HG02642 (cell line): ENCODE measurements at regions not wholly inside any gene's neighbourhood (a gene's known extent, or its start where the extent isn't known, plus 50 kb on each side); places are given as distances from the start of the nearest gene placed in this dataset.

Experiments
- ATAC-seq: cut with Tn5 transposase; IDR thresholded peaks from one replicate; pipeline ENCODE4 v1.9.1; 2021; ENCODE audit warnings: mild to moderate bottlenecking; ENCODE audit not compliant: unreplicated experiment, poor library complexity

DNA sequence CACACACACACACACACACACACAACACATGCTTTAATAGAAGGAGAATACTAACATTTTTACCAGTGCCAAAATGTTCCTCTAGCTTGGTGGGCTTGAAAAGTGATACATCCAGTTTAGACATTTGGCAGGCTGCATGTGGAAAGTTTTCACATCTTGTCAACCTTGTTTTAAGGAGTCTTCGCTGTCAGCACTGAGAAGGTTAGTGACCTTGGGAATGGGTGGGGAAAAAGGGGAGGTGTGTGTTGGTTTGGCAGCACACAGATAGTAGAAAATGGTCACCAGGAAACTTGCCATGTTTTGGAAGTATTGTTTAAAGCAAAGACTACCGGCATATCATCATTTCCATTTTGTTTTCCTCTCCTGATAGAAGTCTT is 346.5 kb upstream of the ADAMTSL1 start:
- ATAC-seq = no peak

GRCh38 chr9:18129809-18130334 is 344.1 kb upstream of the ADAMTSL1 start:
- ATAC-seq = no peak

DNA sequence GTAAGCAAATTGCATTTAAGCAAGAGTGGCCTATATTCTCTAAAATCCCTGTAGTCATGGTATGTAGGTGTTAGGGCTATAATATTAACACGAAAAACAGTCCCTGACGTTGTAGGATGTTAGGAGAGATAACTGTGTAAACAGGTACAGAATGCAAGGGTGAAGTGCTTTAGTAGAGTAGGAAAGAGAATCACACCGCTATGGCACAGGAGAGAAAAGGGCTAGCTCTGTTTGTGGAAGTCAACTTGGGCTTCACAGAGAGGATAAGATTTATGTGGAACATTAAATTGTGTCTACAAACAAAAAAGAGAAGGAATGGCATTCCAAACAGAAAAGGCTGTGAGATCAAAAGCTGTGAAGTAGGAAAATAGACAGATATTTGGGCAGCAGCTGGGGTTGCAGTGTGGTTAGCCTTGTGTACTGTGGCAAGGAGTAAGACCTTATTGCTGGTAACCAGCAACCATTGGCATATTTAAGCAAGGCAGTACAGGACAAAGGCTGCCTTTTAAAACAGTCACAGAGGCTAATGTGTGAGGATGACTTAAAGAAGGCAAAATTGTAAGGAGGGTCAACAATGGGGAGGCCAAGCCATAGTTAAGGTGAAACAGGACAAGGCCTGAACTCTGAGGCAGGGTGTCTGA is 337.5 kb upstream of the ADAMTSL1 start:
- no peak for ATAC-seq

DNA sequence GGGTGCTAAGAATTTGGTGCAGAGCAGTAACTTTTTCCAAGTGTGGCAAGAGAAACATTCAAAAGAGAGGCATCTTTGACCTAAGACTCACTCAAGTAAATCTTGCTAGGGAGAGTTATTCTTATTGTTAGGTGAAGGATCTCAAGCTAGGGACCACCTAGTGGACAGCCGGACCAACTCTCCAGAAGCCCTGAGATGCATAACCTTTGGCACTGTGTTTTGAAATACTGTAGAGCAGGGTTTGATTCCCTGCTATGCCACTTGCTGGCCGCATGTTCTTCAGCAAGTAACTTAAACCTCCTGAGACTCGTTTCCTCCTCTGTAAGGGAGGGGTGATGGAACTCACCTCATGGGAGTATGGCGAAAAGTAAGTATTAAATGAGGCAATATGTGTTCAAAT is 336.1 kb upstream of the ADAMTSL1 start:
- no peak for ATAC-seq

GRCh38 chr9:18138656-18139055 is 335.3 kb upstream of the ADAMTSL1 start:
- ATAC-seq = no peak

- ATAC-seq = no peak
These were observed 332.3 kb upstream of the ADAMTSL1 start for GRCh38 chr9:18141681-18142080.

DNA sequence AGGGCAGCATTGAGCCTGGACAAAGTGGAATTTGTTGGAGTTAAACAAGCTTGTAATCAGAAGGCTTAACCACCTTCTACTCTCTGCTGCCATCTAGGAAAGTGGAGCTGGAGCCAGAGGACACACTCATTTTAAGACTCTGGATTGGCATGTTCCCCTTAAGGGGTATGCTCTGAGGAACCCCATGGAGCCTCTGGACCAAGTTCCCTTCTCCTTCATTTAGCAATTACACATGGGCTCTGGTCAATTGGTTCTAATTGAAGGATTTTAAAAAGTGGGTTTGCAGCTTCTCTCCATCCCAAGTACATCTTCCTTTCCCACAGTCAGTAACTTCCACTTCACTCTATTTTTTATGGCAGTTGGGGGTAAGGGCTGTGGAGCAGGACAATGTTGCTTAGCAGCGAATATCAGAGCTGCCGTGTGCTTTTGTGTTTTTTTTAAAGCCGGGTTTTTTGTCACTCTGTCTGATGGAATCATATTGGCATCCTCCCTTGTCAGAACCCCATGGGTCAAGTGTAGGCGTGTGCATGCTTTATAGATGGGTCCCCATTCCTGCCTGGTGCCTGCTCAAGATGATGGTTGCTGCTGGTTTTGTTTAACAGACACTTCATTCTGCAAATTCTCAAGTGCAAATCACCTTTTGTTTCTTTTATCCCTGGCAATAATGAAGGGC is 330.7 kb upstream of the ADAMTSL1 start:
- ATAC-seq = no peak

DNA sequence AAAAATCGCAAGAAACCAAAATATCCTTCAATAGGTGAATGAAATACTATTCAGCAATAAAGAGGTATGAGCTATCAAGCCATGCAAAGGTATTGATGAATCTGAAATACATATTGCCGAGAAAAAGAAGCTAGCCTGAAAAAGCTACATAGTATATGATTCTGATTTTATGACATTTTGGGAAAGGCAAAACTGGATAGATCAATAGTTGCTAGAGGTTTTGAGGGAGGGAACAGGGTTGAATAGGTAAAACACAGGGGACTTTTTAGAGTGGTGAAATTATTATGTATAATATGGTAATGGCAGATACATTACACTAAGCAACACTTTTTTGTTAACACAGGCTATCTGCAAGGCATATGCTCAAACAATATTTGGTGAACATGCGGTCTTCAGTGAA is 327.6 kb upstream of the ADAMTSL1 start:
- ATAC-seq = no peak

- no peak for ATAC-seq
These were observed 324.4 kb upstream of the ADAMTSL1 start for GRCh38 chr9:18149471-18150011.

DNA sequence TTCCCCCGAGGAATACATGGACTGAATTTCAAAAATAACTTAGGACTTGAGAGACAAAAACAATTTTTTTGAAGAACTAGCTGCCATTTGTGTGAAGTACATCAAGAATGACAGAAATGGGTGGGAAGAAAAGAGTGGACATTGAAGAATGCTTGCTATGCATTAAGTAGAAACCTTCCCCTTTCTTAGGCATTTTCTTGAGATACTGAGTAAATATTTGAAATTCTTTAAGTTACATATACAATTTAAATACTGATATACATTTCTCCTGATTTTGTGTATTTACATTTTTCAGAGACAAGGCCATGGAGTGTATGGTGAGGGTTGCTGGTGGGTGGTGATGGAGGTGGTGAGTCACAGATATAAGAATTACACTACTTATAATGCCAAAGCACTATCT is 319.3 kb upstream of the ADAMTSL1 start:
- no peak for ATAC-seq

DNA sequence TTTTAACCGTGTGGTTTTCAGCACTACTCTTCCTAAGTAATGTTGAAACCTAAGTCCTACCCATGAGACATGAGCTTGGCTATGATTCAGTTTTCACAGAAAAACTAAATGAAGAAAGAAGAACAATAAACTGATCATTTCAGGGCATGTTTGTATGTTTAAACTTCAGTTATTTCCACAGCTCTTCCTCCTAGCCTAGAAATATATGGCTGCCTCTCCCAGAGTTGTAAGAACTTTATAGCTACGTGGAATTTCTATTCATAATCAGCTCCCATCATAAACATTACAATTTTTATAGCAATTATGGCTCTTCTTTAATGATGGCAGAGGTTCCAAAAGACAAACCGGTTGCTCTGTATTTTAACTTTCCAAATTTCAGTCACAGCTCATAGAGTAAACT is 314.7 kb upstream of the ADAMTSL1 start:
- no peak for ATAC-seq

DNA sequence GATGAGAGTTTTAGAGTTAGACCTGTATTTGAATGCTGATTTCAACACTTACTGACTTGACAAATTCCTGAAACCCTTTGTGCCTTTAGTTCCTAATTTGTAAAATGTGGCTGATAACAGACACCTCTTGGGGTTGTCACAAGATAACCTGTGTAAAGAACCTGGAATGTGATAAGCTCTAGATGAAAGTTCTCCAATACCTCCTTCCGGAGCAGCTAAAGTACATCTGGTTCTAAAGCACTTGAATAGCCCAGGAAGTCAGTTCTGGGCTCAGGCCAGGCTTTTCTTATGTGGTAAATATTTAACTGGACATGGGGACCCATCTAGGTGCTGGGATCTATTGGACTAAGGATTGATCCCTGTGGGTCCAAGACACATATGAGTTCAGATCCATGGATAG is 310.8 kb upstream of the ADAMTSL1 start:
- no peak for ATAC-seq

- ATAC-seq = no peak
These were observed 306.2 kb upstream of the ADAMTSL1 start for GRCh38 chr9:18167733-18168132.

- ATAC-seq = no peak
These were observed 300.0 kb upstream of the ADAMTSL1 start for GRCh38 chr9:18173923-18174322.

DNA sequence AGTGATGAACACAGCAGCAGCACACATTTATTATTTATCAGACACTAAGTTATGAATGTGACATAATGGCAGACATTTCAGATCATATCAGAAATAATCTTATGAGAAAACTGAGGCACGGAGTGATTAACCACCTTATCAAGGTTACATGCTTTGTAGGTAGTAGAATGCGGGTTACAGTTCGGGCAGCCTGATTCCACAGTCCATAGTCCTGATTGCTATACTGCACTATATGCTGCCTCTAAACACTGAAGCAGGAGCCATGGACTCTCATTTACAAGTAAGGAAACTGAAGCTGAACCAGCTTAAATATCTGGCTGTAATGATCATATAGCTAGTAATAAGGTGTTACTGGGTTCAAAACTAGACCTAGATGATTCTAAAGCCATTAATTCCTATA is 291.3 kb upstream of the ADAMTSL1 start:
- no peak for ATAC-seq

DNA sequence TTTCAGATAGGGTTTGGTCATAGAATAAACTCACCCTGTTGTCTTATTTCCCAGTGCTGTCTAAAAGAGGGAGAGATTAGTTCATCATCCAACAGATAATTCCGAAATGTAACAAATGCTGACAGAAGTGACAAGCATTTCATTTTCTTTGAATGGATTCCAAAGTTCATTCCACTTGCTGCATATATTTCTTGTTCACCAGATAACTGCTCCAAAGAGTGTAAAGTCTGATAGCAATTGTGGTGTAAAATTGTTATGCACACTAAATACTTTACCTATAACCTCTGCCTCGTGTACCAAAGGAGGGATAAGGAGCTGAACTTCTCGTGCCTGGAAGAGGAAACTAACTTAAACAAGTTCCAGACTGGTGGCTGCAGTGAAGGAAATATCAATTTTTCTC is 290.0 kb upstream of the ADAMTSL1 start:
- ATAC-seq = no peak

- ATAC-seq = no peak
These were observed 289.6 kb upstream of the ADAMTSL1 start for GRCh38 chr9:18184401-18184800.

GRCh38 chr9:18185196-18185595 is 288.8 kb upstream of the ADAMTSL1 start:
- no peak for ATAC-seq

DNA sequence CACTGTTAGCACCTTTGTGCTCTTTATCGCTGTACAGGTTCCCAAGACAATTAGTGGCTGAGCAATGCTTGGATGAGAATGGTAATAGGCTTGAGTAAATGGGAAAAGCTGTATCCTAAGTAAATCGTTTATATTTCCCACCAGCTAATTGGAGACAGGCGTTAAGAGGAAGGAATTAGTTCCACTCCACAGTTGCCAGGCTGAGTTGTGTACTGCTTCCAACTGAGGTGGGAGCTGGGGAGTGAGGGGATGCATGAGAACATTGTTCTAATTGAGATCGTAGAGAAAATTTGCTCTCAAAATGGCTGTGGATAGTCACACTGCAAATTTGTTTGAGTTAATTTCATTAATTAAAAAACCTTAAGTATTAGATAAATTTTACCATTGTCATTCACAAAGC is 285.0 kb upstream of the ADAMTSL1 start:
- no peak for ATAC-seq

GRCh38 chr9:18189871-18190670 is 283.9 kb upstream of the ADAMTSL1 start:
- no peak for ATAC-seq
